GM12873 (cell line): ENCODE measurements at regions not wholly inside any gene's neighbourhood (a gene's known extent, or its start where the extent isn't known, plus 50 kb on each side); places are given as distances from the start of the nearest gene placed in this dataset.

Source experiments
- TF ChIP-seq, protein P1 (sequence below): IDR thresholded peaks from 2 replicates; pipeline ENCODE4 v1.5.1; 2012; ENCODE audit warnings: low read depth, mild to moderate bottlenecking, moderate library complexity, low read length, control low read depth; ENCODE audit not compliant: insufficient read depth; ENCODE audit errors: missing control alignments

DNA sequence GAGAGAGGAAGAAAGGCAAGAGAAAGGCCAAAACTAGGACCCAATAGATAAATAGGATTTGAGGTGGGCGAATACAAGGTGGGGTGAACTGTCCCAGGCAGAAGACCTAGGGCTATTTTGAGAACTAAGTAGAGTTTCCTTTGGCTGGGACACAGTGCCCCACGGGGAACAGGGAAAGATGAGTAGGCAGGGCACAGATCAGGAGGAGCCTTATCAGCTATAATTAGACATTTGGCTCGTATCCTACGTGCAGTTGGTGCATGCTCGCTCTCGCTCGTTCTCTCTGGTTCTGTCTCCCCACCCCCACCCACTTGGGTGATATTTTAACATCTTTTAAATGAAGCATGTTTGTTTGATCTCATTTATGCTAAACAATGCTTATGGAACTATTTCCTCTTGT is 235.0 kb upstream of the JUN start:
- TF ChIP-seq, protein P1, sequence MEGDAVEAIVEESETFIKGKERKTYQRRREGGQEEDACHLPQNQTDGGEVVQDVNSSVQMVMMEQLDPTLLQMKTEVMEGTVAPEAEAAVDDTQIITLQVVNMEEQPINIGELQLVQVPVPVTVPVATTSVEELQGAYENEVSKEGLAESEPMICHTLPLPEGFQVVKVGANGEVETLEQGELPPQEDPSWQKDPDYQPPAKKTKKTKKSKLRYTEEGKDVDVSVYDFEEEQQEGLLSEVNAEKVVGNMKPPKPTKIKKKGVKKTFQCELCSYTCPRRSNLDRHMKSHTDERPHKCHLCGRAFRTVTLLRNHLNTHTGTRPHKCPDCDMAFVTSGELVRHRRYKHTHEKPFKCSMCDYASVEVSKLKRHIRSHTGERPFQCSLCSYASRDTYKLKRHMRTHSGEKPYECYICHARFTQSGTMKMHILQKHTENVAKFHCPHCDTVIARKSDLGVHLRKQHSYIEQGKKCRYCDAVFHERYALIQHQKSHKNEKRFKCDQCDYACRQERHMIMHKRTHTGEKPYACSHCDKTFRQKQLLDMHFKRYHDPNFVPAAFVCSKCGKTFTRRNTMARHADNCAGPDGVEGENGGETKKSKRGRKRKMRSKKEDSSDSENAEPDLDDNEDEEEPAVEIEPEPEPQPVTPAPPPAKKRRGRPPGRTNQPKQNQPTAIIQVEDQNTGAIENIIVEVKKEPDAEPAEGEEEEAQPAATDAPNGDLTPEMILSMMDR: no peak

DNA sequence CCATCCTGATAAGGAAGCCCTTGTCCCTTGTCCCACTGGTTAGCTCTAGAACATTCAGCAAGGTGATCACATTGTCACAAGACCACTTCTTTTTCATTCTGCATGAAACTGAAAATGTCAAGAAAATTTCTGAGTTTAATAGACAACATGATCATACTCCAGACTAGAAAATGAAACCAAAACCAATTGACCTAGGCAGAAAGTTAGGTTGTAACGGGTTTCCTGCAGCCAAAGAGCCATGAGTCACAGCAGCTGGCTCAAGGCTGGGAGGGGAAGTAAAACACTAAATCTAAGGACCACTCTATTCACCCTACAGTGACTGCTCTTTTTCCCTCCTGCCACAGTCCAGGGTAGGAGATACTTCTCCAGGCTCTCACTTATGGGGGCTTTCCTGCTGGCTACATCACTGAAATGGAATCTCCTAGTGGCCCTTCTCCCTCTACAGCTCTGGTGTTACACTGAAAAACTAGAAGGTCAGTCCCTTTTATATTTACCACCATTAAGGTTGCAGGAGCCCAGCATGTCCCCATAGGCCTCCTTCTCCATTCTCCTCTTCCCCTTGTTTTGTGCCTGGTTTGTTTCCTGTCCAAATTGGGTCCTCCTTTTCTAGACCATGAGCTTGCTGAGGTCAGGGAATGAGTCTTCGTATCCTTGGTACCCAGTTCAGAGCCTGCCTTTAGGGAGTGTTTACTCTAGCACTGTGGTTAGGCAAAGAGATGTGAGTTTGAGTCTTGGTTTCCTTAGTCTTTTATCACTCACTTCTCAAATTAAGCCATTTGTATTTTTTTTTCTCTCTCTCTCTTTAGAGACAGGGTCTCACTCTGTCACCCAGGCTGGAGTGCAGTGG is 236.5 kb upstream of the JUN start:
- TF ChIP-seq, protein P1: no peak

DNA sequence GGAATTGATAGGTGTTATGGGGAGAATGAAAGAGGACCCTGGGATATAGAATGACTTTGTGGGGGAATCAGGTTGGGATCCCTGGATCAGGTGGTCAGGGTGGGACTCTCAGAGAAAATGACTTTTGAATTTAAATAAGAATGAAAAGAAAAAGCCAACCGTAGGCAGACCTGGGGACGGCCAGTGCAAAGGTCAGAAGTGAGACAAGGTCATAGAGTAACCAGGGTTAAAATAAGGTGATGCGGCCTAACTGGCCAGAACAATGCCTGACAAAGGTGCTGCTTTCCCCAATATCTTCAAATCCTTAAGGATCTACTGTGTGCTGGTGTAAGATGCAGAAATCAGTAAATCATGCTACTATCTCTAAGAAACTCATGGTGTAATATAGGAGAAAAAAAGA is 238.4 kb upstream of the JUN start:
- TF ChIP-seq, protein P1: no peak

DNA sequence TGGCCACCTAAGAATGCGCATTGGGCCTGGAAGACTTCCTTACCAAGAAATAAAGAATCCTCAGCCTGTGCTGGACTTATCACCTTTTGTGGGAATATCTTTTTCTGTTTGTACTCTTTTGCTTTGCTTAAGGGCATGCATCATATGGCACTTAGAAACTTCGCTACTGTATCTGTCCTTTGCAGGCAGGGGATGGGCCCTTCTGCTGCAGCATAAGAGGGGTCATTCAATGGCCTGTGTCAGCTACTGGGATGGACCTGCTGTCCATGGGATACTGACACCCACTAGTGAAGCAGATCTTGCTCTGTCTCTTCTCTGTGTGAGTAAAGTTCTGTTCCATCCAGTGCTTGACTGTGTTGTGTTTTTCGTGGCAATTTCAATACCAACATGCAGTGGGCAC is 239.0 kb upstream of the JUN start:
- TF ChIP-seq, protein P1: no peak

DNA sequence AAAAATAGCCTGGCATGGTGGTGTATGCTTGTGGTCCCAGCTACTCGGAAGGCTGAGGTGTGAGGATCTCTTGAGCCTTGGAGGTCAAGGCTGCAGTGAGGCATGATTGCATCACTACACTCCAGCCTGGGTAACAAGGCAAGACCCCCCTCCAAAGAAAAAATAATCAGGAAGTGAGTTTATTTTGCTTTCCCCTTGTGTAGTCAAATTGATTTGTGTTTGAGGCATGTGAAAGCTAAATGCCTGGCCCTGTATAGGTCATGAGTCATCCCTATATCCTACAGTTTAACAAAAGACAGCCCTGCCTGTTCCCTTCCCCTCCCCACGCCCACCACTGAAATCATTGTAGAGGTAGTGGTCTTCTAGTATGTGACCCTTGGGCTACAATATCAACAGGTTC is 241.4 kb upstream of the JUN start:
- TF ChIP-seq, protein P1: no peak

DNA sequence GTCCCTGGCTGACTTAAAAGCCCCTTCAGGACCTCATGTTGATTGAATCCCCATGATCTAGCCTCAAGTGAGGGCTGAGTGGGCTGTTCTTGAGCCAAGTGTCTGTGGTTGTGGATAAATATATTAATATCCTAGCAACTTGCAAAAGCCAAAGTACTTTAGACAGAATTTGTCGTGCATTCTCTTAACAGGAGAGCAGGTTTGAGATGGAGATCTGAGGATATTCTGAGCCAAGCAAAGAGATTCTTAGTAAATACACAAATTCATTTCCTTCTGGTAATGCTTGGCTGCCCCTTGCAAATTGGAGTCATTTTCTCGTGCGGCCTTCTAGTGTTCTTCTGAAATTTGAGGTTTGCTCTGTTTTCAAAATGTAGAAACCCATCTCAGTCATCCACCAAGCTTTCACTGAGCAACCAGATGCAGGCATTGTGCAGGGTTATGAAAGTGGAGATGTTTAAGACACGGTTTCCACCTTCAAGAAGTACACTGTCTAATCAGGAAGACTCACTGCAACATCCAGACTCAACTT is 242.1 kb upstream of the JUN start:
- TF ChIP-seq, protein P1: no peak

DNA sequence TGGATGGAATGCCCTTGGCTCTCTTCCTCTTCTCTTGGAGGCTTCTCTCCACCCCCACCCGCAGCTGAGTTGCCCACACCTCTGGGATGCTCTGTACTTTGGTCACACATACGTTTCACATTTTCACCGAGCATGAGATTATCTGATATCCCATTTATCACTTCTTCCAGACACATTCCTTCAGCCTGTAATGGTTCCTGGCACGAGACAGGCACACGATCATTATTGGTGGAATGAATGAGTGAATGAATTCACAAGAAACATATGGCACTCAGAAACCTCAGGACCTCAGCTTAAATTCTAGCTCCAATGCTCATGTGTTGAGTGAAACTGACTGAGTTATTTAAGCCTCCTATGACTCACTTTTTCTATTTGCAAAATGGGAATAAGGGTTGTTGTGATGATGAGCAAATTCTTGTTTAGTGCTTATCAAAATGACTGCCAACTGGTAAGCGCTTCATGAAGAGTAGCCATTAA is 242.7 kb upstream of the JUN start:
- TF ChIP-seq, protein P1: no peak
